A549 (cell line): ENCODE measurements at regions not wholly inside any gene's neighbourhood (a gene's known extent, or its start where the extent isn't known, plus 50 kb on each side); places are given as distances from the start of the nearest gene placed in this dataset.

ENCODE experiments used
- CHD2 ChIP-seq: fragments of 150-350 bp; IDR thresholded peaks from 2 replicates; pipeline ENCODE4 v1.6.1; 2014; ENCODE audit warnings: low read length; ENCODE audit not compliant: partially characterized antibody
- CTCF ChIP-seq: fragments of >200 bp; sonication (Bioruptor Twin); formaldehyde crosslinking; IDR thresholded peaks from 3 replicates; pipeline ENCODE4 v1.5.1; 2016
- JUN ChIP-seq, 2 experiments: fragments of >200 bp; sonication (Bioruptor Twin); formaldehyde crosslinking; IDR thresholded peaks; 2 replicates in 1 of 2; 3 replicates in 1 of 2; pipeline ENCODE4 v1.6.1; 2016 to 2017
- MAZ ChIP-seq: fragments of 150-350 bp; IDR thresholded peaks from 2 replicates; pipeline ENCODE4 v1.6.1; 2014; ENCODE audit warnings: antibody characterized with exemption, low read depth, low read length, borderline replicate concordance
- POLR2A ChIP-seq: IDR thresholded peaks from 2 replicates; pipeline ENCODE4 v1.6.1; 2012; ENCODE audit warnings: mild to moderate bottlenecking, low read length
- SREBF2 ChIP-seq: fragments of 450-650 bp; IDR thresholded peaks from 2 replicates; pipeline ENCODE4 v1.6.1; 2014; ENCODE audit warnings: mild to moderate bottlenecking, moderate library complexity

GRCh38 chr5:101036778-101037177 is 133.7 kb upstream of the ST8SIA4 start:
- no peak for TF ChIP-seq JUN (IDR thresholded peaks at IDR 0.05)
- no peak for TF ChIP-seq CHD2
- no peak for TF ChIP-seq POLR2A
- TF ChIP-seq CTCF = no peak
- TF ChIP-seq SREBF2 = no peak
- TF ChIP-seq MAZ = no peak
